Right cardiac atrium (tissue), 5 donors: ENCODE measurements at regions not wholly inside any gene's neighbourhood (a gene's known extent, or its start where the extent isn't known, plus 50 kb on each side); places are given as distances from the start of the nearest gene placed in this dataset.

ENCODE experiments used
- ATAC-seq, 2 donors: fragments of 200-7000 bp; cut with Tn5 transposase; one replicate each; pipeline versions ENCODE4 v1.8.0 to v1.9.1; 2020; ENCODE audit warnings: moderate library complexity in 2 of 2, mild to moderate bottlenecking in 1 of 2
- DNase-seq, 3 donors: peaks; one replicate each; pipeline ENCODE4 v3.0.0-alpha.2; 2020
- H3K27ac ChIP-seq: one replicate; pipeline ENCODE4 v1.5.1; 2013; ENCODE audit warnings: mild to moderate bottlenecking, low read length, control low read depth, moderate library complexity
- H3K27me3 ChIP-seq: one replicate; pipeline ENCODE4 v1.6.1; 2013; ENCODE audit not compliant: control insufficient read depth, insufficient read depth
- H3K4me1 ChIP-seq: one replicate; pipeline ENCODE4 v1.6.1; 2013; ENCODE audit warnings: low read length; ENCODE audit not compliant: control insufficient read depth, insufficient read depth
- H3K4me3 ChIP-seq: one replicate; pipeline ENCODE4 v1.5.1; 2013; ENCODE audit warnings: low read length, control low read depth
- H3K9me3 ChIP-seq: one replicate; pipeline ENCODE4 v1.6.1; 2013; ENCODE audit warnings: low read length; ENCODE audit not compliant: control insufficient read depth
- WGBS: extraction: QIAGEN DNeasy Blood & Tissue Kit; methylation state at CpG from one replicate; pipeline ENCODE4 v1.1.7; 2013; 5-methylcytosine and 5-hydroxymethylcytosine counted together
- intact Hi-C, 4 donors: fragments of 100-400 bp; cut with DNase I; formaldehyde crosslinking; loops; one replicate each; pipeline versions ENCODE4 v1.11.0 to v1.14.0; 2022 to 2023
- donor health status: healthy with polysubstance abuse.
- donor health status: DM: no; HTN: yes; CAD: no.
- donor health status: DM: no; HTN: no; CAD: no.
- donor health status: DM: no; HTN: yes; CAD: no; lungs with severe emphysema.
- donor health status: DM: yes; HTN: yes; CAD: no.

GRCh38 chr5:179427032-179427675 lies 81.9 kb upstream of the ADAMTS2 start:
- Histone ChIP-seq H3K4me3 (no peak overlapping the region), H3K9me3 (no peaks in the 10 kb centered on the region), H3K27ac (no peak overlapping the region), H3K4me1 (no peaks in the 10 kb centered on the region), H3K27me3 (no peaks in the 10 kb centered on the region)
- DNase-seq (peak in 1 of 3 donors; percentile 29), ATAC-seq (no peak)
- WGBS = 67% methylated on average over 28 of the region's 28 CpGs
- intact Hi-C loops = no loop called here

GRCh38 chr5:179422908-179423481 lies 77.7 kb upstream of the ADAMTS2 start:
- ATAC-seq = no peak
- H3K27ac ChIP-seq = no peak overlapping the region
- intact Hi-C loops = no loop called here
- 69% methylated on average over 11 of the region's 11 CpGs for WGBS
- DNase-seq = no peak
- H3K4me1 ChIP-seq = no peaks in the 10 kb centered on the region
- no peaks in the 10 kb centered on the region for H3K9me3 ChIP-seq
- no peaks in the 10 kb centered on the region for H3K27me3 ChIP-seq
- no peak overlapping the region for H3K4me3 ChIP-seq

GRCh38 chr5:179422213-179422855 lies 77.1 kb upstream of the ADAMTS2 start:
- no peaks in the 10 kb centered on the region for H3K4me1 ChIP-seq
- no peaks in the 10 kb centered on the region for H3K9me3 ChIP-seq
- no peak overlapping the region for H3K4me3 ChIP-seq
- H3K27ac ChIP-seq = no peak overlapping the region
- H3K27me3 ChIP-seq = no peaks in the 10 kb centered on the region
- DNase-seq (no peak), ATAC-seq (no peak)
- 70% methylated on average over 7 of the region's 7 CpGs for WGBS
- intact Hi-C loops = no loop called here

GRCh38 chr5:179421144-179421901 lies 76.1 kb upstream of the ADAMTS2 start:
- no peaks in the 10 kb centered on the region for H3K9me3 ChIP-seq
- H3K27me3 ChIP-seq = no peaks in the 10 kb centered on the region
- intact Hi-C loops = no loop called here
- no peaks in the 10 kb centered on the region for H3K4me1 ChIP-seq
- no peak overlapping the region for H3K27ac ChIP-seq
- ATAC-seq (no peak), DNase-seq (no peak)
- H3K4me3 ChIP-seq = no peak overlapping the region
- 79% methylated on average over 15 of the region's 15 CpGs for WGBS

GRCh38 chr5:179420476-179420875 lies 75.2 kb upstream of the ADAMTS2 start:
- H3K27ac ChIP-seq = no peak overlapping the region
- DNase-seq = no peak
- no peaks in the 10 kb centered on the region for H3K4me1 ChIP-seq
- no peaks in the 10 kb centered on the region for H3K9me3 ChIP-seq
- no peak for ATAC-seq
- H3K27me3 ChIP-seq = no peaks in the 10 kb centered on the region
- 68% methylated on average over 8 of the region's 8 CpGs for WGBS
- H3K4me3 ChIP-seq = no peak overlapping the region
- intact Hi-C loops = no loop called here

- H3K27me3 ChIP-seq = no peaks in the 10 kb centered on the region
- no peak for ATAC-seq
Observed at GRCh38 chr5:179418972-179419371, 73.7 kb upstream of the ADAMTS2 start.

GRCh38 chr5:179417696-179418095 lies 72.4 kb upstream of the ADAMTS2 start:
- Histone ChIP-seq H3K9me3 (no peaks in the 10 kb centered on the region), H3K4me3 (no peak overlapping the region), H3K27me3 (no peaks in the 10 kb centered on the region), H3K4me1 (no peaks in the 10 kb centered on the region), H3K27ac (no peak overlapping the region)
- WGBS = 77% methylated on average over 5 of the region's 5 CpGs
- intact Hi-C loops = no loop called here
- ATAC-seq (no peak), DNase-seq (no peak)

More at GRCh38 chr5:179418972-179419371, 73.7 kb upstream of the ADAMTS2 start:
- WGBS = 63% methylated on average over 11 of the region's 11 CpGs
- H3K27ac ChIP-seq = no peak overlapping the region
- H3K4me1 ChIP-seq = no peaks in the 10 kb centered on the region
- no peaks in the 10 kb centered on the region for H3K9me3 ChIP-seq
- DNase-seq = no peak
- intact Hi-C loops = no loop called here
- no peak overlapping the region for H3K4me3 ChIP-seq

GRCh38 chr5:179417016-179417415 lies 71.8 kb upstream of the ADAMTS2 start:
- Histone ChIP-seq H3K27me3 (no peaks in the 10 kb centered on the region), H3K4me1 (no peaks in the 10 kb centered on the region)
- no peak for ATAC-seq

GRCh38 chr5:179416114-179416822 lies 71.0 kb upstream of the ADAMTS2 start:
- no peaks in the 10 kb centered on the region for H3K9me3 ChIP-seq
- 83% methylated on average over 21 of the region's 21 CpGs for WGBS
- intact Hi-C loops = no loop called here

More at GRCh38 chr5:179417016-179417415, 71.8 kb upstream of the ADAMTS2 start:
- Histone ChIP-seq H3K4me3 (no peak overlapping the region), H3K9me3 (no peaks in the 10 kb centered on the region), H3K27ac (no peak overlapping the region)
- DNase-seq = no peak
- WGBS = 60% methylated on average over 10 of the region's 10 CpGs
- intact Hi-C loops = no loop called here

GRCh38 chr5:179415291-179416060 lies 70.2 kb upstream of the ADAMTS2 start:
- Histone ChIP-seq H3K9me3 (no peaks in the 10 kb centered on the region), H3K27me3 (no peaks in the 10 kb centered on the region), H3K4me3 (no peak overlapping the region), H3K27ac (no peak overlapping the region), H3K4me1 (no peaks in the 10 kb centered on the region)
- DNase-seq (no peak), ATAC-seq (no peak)
- intact Hi-C loops = no loop called here
- WGBS = 89% methylated on average over 11 of the region's 11 CpGs

More at GRCh38 chr5:179416114-179416822, 71.0 kb upstream of the ADAMTS2 start:
- Histone ChIP-seq H3K4me3 (no peak overlapping the region), H3K27ac (no peak overlapping the region), H3K4me1 (no peaks in the 10 kb centered on the region), H3K27me3 (no peaks in the 10 kb centered on the region)
- ATAC-seq (no peak), DNase-seq (no peak)
